NCI-H1436 treated with DMSO at 0.1 percent for 48 hours (cell line): ENCODE measurements at regions not wholly inside any gene's neighbourhood (a gene's known extent, or its start where the extent isn't known, plus 50 kb on each side); places are given as distances from the start of the nearest gene placed in this dataset.

Experiments used
- DNase-seq: peaks from one replicate; lab custom pipeline; 2025; lab: John Stamatoyannopoulos, UW

DNA sequence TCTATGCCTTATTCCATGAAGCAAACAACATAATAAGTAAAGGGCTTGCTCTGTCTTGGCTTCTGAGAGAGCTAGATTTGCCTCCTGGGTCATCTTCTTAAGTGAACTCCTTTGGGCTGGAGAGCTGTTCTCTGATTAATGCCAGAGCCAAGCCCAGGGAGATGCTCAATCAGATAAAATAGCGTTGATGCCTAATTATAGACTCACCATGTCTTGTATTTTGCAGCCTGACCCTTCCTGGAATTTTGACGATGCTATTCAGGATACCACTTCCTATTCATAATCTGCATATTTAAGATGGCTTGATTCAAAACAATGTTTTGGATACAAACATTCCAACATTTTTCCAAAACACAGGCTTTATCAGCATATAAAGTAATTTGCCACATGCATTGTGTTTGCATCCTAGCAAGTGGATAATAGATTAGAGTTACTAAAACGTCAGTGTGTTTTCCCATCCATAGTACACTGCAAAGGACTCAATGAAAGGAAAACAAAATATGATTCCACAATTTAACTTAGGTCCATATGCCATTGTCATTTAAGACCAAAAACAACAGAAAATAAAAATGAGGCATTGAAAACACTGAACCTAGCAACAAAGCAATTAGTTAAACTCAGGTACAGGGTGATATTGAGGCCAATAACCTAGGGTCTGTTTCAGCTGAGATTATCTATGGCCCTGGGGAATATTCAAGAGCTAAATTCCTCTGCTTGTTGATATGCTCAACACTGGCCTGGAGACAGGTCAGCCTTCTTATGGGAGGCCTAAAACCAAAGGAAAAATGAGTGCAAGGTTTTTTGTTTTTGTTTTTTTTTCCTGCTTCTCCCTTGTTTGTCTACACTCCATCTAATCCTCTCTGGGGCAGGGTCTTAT is 184.2 kb upstream of the FOXN3 start:
- DNase-seq, result no peak

DNA sequence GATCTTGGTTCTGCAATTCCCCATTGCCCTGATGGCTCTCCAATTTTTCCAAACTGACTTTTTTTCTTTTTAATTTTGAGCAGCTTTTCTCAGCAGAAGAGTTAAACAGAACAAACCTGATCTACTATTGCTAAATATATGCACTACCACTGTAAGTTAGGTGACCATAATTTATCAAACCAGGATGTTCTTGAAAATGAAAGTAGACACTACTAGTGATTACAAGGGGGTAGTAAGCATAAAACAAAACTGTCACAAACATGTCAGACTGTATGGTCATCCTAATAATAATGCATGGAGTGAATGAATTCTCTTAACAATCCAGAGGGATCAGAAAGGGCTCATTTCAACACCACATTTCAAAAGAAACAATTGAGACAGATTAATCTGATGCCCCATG is 183.0 kb upstream of the FOXN3 start:
- DNase-seq, result no peak

DNA sequence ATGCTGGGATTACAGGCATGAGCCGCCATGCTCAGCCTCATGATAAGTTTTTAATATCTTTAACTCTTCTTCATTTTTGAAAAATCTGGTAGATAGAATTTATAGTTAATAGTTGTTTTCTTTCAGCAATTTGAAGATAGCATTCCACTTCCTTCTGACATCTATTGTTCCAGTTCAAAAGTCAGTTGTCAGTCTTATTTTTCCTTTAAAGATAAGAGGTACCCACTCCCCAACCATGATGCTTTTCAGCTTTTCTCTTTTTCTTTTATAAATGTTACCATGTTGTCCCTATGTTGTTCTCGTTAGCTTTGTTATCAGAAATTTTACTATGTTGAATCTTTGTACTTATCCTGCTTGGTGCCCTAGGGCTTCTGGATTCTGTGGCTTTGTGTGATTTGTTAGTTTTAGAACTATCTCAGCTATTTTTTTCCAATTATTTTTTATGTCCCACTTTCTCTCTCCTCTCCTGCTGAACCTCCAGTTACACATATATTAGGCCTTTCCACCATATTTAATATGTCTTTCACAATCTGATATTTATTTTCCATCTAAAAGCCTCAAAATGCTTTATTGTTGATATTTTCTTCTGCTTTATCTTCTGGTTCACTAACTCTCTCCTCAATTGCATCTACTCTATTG is 181.6 kb upstream of the FOXN3 start:
- no peak for DNase-seq

GRCh38 chr14:89592961-89593360 is 175.9 kb upstream of the FOXN3 start:
- no peak for DNase-seq

- DNase-seq, result no peak
Measured at GRCh38 chr14:89589400-89590118, 172.5 kb upstream of the FOXN3 start.

DNA sequence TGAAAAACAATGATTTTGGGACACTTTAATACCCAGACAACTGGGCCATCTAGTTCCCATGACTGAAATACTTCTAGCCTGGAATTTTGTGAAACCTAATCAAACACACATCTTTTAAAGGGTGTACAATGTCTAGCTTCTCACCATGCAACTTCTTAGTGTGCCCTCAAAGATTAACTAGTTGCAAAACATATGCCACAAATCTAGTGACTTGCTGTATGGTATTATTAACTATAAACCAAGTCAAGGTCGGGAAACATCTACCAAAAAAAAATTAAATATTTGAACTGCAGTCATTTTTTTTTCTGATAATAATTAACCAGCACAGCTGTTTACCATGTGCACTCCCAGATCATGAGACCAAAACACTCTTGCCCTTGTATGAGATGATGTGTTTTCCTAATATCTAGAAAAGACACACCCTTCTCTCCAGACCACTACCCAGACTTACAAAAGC is 171.8 kb upstream of the FOXN3 start:
- DNase-seq, result no peak

DNA sequence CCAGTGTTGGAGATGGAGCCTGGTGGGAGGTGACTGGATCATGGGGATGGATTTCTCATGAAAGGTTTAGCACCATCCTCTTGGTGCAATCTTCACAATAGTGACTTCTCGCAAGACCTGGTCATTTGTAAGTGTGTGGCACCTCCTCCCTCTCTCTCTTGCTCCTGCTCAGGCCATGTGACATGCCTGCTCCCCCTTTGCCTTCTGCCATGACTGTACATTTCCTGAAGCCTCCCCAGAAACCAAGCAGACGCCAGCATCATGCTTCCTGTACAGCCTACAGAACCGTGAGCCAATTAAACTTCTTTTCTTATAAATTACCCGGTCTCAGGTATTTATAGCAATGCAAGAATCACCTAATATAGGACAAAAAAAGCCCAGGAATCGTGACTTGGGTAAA is 171.0 kb upstream of the FOXN3 start:
- no peak for DNase-seq

DNA sequence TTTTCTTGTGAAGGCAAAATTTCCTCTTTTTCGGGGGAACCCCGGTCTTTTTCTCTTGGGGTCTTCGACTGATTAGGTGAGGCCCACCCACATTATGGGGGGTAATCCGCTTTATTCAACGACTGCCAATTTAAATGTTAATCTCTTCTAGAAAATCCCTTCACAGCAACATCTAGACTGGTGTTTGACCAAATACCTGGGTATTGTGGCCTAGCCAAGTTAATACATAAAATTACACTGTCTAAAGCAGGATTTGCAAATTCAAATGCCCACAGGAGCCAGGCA is 170.0 kb upstream of the FOXN3 start:
- DNase-seq, result no peak

- no peak for DNase-seq
Measured at GRCh38 chr14:89586258-89587135, 169.5 kb upstream of the FOXN3 start.

DNA sequence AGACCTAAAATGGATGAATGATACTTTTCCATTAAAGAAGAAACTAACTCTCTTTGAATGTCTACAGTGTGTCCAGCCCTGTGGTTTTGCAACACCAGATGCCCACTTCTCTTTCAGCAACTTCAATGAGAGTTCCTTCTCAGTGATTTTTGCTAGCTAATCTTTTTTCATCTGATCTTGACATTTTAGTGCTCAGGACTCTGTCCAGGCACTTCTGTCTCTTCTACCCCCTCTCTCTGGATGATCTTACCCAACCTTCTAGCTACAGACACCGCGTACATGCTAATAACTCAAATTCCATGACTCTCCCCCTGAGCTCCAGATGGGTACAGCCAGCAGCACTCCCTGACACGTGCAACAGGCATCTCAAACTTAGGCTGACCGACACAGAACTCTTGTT is 161.1 kb upstream of the FOXN3 start:
- DNase-seq, result no peak

DNA sequence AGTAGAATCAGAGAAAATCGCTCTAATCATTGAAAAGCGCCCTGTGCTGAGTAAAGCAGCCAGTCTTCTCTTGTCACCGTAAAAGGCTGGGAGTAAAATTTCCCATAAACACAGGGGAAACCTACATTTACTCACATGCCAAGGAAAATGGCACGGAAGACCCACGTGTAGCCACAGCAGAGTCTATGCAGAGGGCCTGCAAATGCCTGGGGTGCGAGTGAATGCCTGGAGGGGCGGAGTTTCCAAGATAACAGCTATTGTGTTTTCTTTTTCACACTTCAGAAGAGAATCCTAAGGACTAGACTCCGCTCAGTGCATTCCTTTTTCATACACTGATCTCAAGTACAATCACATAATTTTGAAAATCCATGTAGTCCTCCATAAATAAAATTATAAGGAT is 159.9 kb upstream of the FOXN3 start:
- DNase-seq, result no peak

DNA sequence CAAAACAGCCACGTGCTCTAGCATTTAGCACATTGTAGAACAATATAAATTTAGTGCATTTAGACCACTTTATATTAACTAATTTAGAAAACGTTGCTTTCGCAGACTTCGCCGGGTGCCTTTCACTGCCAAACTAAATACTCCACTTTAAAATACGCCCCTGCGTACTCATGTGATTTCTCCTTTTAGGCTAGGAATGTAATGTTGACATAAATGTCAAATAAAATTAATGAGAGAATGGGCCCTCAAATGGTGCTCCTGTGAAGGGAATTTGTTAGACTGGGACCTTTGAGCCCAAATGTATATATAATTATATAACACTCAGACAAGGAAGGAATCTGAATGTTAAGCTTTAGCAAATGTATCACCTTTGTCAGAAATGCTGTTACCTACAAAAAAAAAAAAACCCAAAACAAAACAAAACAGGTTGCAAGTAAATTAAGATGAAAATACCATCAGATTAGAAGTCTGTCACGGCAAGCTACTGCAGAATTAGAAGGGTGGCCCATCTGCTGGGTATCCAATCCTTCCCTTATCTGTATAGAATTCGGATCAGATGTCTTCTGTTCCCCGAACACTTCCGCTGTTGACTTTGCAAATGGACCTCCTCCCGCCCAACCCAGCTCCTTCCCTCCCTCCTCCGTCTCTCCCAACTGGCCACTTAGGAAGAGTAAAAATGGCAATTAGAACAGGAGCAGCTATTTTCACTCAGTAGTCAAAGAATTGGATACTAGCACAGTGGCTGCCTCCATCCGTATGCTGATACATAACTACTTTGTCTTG is 159.3 kb upstream of the FOXN3 start:
- no peak for DNase-seq

DNA sequence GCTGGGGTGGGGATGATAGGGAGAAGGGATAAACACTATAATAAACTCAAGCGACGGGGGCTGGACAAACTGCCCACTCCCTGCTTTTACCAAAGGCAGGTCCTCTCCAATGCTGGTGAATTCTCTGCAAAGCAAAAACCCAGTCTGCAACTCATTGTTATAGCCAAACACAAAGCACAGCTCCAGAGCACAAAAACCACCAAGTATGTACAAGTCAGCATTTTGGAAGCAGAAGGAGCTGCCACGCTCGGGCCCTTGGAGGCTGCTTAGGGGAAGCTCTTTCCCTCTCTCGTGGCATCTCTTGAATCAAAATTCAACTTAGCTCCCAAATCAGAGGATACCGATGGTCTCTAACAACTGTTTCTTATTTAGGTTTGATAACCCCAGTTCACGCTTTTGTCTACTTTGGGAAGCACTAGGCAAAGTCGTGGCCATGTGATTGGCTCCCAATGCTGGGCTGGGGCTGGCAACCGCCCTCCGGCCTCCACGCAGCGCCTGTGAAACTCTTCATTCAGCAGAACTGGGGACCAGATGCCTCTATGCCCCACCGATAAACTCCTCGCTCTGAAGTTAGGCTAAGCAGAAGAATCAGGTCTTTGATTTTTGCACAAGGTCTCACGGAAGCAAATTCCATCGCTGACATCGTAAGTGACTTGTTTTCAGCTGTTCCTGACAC is 158.5 kb upstream of the FOXN3 start:
- no peak for DNase-seq

- DNase-seq, result no peak
Measured at GRCh38 chr14:89574420-89574819, 157.4 kb upstream of the FOXN3 start.

DNA sequence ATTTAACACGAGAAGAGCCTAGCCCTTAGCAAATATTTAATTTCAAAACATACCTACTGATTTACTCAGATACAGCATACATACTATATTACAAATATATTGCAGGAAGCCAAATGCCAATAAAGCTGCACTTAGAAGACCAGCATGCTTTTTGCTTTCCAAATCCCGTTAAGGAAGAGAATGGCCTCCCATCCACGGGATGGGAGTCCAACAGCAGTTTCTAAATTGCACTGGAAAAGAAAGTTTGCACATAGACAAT is 156.3 kb upstream of the FOXN3 start:
- no peak for DNase-seq

- no peak for DNase-seq
Measured at GRCh38 chr14:89572596-89573398, 155.8 kb upstream of the FOXN3 start.

DNA sequence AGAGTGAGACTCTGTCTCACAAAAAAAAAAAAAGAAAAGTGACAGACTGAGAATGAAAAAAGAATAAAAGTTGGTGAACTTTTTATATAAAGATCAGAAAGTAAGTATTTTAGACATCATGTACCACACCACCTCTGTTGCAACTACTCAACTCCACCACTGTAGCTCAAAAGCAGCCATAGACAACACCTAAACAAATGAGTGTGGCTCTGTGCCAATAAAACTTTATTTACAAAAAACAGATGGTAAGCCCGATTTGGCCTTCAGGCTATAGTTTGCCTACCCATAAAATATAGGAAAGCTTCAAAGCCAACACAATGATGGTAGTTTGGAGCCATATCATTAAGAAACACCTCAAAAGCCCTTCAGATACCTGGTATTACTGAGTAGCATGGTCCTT is 154.5 kb upstream of the FOXN3 start:
- no peak for DNase-seq

GRCh38 chr14:89566644-89567415 is 149.8 kb upstream of the FOXN3 start:
- DNase-seq, result no peak

DNA sequence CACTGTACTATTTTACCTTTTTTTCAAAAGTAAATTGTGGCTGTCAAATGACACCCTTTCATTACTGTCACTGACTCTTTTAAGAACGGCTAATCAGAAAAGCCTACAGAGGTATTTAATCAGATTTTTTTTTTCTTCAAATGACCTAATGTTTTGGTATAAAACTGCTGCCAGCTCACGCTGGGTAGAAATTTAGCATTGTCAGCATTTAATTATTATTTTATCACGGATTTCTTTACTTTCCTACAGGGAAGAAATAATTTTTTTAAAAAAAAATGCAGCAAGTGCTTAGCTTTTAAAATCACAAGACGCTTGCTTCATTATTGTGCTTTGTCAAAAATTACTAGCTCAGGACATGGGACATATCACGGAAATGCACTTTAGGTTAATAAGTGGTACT is 149.1 kb upstream of the FOXN3 start:
- no peak for DNase-seq
